GM12891 (cell line): ENCODE measurements at regions not wholly inside any gene's neighbourhood (a gene's known extent, or its start where the extent isn't known, plus 50 kb on each side); places are given as distances from the start of the nearest gene placed in this dataset.

Source experiments
- DNase-seq: peaks from one replicate; pipeline ENCODE4 v3.0.0; 2011; ENCODE audit warnings: low spot score; ENCODE audit not compliant: insufficient read length
- FAIRE-seq: peaks from 2 replicates; lab custom pipeline; 2011; peaks lifted over from hg19 to GRCh38; lab: Jason Lieb, UNC
- PAX5 ChIP-seq: IDR thresholded peaks from 2 replicates; pipeline ENCODE4 v1.6.1; 2011; ENCODE audit warnings: low read length, moderate library complexity, mild to moderate bottlenecking; ENCODE audit not compliant: insufficient read depth, severe bottlenecking
- POLR2A ChIP-seq: IDR thresholded peaks from 2 replicates; pipeline ENCODE4 v1.6.1; 2011; ENCODE audit warnings: low read depth, low read length, control low read depth
- POLR2AphosphoS5 ChIP-seq: IDR thresholded peaks from 2 replicates; pipeline ENCODE4 v1.6.1; 2011; ENCODE audit warnings: low read depth, low read length, control low read depth
- POU2F2 ChIP-seq: IDR thresholded peaks from 2 replicates; pipeline ENCODE4 v1.6.1; 2011; ENCODE audit warnings: low read depth, mild to moderate bottlenecking, control low read depth, low read length, moderate library complexity
- SPI1 ChIP-seq: IDR thresholded peaks from 2 replicates; pipeline ENCODE4 v1.6.1; 2011; ENCODE audit warnings: low read depth, low read length, control low read depth
- TAF1 ChIP-seq: IDR thresholded peaks from 2 replicates; pipeline ENCODE4 v1.6.1; 2011; ENCODE audit warnings: low read depth, low read length, control low read depth

- TF ChIP-seq POLR2AphosphoS5 (no peak), PAX5 (no peak), POLR2A (no peak), SPI1 (no peak), TAF1 (no peak), POU2F2 (no peak)
- FAIRE-seq (no peak), DNase-seq (no peak)
Observed at GRCh38 chr4:160247091-160247656, 1144.3 kb downstream of the RAPGEF2 start.

DNA sequence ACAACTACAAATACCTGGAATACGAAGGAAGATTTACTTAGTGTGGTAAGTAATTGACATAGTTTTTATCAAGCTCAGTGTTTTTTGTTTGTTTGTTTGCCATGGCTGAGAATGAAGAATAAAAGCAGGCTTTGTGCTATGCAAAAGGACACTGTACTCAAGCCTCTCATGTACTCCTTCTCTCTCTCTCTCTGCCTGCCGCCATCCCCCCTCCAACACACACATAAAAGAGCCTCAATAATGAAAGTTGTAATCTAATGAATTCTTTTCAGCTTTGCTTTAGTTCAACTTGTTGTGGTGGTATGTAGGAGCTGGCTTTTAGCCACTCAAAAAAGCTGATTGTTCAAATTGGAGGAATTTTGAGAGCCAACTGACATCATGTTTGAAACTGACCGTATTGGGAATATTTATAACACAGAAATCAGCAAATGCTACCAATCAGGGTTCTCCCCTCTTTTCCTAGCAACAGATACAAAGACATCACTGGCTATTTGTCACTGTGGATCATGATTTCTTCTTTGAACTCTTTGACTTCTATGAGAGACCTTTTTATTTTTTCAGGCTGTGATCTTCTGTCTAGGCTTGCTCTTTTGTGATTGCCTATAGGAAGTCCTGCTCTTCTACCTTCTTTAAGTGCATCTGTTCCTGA is 1148.8 kb downstream of the RAPGEF2 start:
- DNase-seq: no peak
- no peak for TF ChIP-seq POU2F2
- TF ChIP-seq SPI1: no peak
- TF ChIP-seq POLR2A: no peak
- TF ChIP-seq POLR2AphosphoS5: no peak
- TF ChIP-seq TAF1: no peak
- no peak for TF ChIP-seq PAX5
- no peak for FAIRE-seq

- DNase-seq: no peak
- FAIRE-seq: no peak
- TF ChIP-seq POU2F2 (no peak), PAX5 (no peak), POLR2A (no peak), POLR2AphosphoS5 (no peak), TAF1 (no peak), SPI1 (no peak)
Observed at GRCh38 chr4:160257318-160257717, 1154.4 kb downstream of the RAPGEF2 start.

DNA sequence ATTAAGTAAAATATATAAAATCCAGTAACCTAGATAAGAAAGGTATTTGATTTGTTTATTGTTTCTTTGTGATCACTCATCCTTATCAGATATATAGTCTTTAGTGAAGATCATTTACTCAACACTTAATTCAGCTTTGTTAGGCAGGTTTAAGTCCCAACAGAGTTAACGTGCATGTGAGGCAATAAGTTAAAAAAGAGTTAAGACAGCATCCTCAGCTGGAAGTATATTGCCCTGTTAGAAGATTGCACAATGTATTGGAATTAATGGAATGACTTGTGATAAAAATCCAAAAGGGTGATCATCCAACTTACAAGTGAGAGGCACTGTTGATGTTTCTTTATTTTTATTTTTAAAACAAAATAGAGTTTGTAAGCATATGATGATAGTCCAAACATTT is 1162.1 kb downstream of the RAPGEF2 start:
- DNase-seq: no peak
- no peak for FAIRE-seq
- TF ChIP-seq POU2F2 (no peak), POLR2AphosphoS5 (no peak), SPI1 (no peak), POLR2A (no peak), TAF1 (no peak), PAX5 (no peak)

GRCh38 chr4:160265836-160266235 is 1163.0 kb downstream of the RAPGEF2 start:
- FAIRE-seq (no peak), DNase-seq (no peak)
- no peak for TF ChIP-seq POLR2AphosphoS5

DNA sequence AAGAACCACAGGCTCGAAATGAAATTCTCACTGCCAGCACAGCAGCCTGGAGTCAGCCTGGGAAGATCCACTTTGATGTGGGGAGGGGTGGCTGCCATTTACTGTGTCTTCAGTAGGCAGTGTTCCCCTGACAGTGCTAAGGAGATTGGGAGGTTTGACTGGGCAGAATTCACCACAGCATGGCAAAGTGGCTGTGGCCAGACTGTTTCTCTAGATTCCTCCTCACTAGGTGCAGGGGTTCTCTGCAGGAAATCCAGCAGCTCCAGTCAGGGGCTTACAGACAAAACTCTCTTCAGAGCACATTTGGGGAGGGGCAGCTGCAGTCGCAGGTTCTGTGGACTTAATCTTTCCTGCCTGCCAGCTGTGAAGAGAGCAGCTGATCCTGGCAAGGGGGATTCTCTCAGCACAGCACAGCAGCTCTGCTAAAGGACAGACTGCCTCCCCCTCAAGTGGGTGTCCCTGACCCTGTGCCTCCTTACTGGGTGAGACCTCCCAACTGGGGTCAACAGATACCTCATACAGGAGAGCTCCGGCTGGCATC is 1174.0 kb downstream of the RAPGEF2 start:
- no peak for FAIRE-seq
- no peak for TF ChIP-seq POLR2AphosphoS5
- no peak for TF ChIP-seq TAF1
- TF ChIP-seq POLR2A: no peak
- TF ChIP-seq SPI1: no peak
- no peak for TF ChIP-seq PAX5
- TF ChIP-seq POU2F2: no peak
- DNase-seq: no peak

DNA sequence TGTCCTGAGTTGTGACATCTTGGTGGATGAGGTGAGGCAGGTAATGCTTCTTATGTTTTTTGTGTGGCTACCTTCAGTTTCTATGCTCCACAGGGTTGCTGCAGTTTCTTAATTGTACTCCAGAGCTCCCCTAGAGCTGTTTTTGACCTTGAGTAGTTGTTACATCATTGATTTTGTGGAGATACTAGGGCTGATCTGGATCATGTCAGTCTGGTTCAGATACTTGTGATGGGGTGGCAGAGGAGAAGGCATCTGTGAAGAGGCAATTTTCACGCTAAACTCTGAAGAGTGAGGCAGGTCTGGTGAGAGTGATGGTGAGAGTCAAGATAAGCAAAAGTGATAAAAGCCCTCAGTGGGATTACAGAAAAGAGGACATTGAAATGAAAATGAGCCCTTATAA is 1180.2 kb downstream of the RAPGEF2 start:
- TF ChIP-seq POLR2AphosphoS5 (no peak), SPI1 (no peak), TAF1 (no peak), POU2F2 (no peak), POLR2A (no peak), PAX5 (no peak)
- FAIRE-seq: no peak
- no peak for DNase-seq

- no peak for TF ChIP-seq TAF1
- TF ChIP-seq POLR2AphosphoS5: no peak
- no peak for TF ChIP-seq POLR2A
- no peak for TF ChIP-seq POU2F2
- TF ChIP-seq SPI1: no peak
- no peak for TF ChIP-seq PAX5
- no peak for DNase-seq
- FAIRE-seq: no peak
Observed at GRCh38 chr4:160284516-160284915, 1181.6 kb downstream of the RAPGEF2 start.

DNA sequence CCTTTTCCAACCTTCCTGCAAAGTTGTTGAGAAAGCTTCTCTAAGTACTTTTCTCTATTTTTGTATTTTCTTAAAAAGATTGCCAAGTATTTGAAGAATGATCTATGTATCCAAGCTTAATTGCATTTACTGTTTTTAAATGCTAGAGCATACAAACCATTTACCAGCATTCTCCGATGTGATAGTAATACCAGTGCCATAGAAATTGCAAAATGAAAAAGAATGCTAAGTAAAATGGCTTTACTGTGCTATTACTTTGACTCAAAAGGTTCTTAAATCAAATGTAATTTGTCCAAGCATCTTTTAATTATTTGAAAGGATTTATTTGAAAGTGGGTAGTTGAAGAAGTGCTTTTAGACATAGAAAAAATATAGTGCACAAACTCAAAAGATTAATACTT is 1183.2 kb downstream of the RAPGEF2 start:
- no peak for DNase-seq
- TF ChIP-seq POU2F2 (no peak), TAF1 (no peak), SPI1 (no peak), PAX5 (no peak), POLR2AphosphoS5 (no peak), POLR2A (no peak)
- FAIRE-seq: no peak

- FAIRE-seq (no peak), DNase-seq (no peak)
- no peak for TF ChIP-seq POU2F2
- no peak for TF ChIP-seq TAF1
- no peak for TF ChIP-seq POLR2A
- no peak for TF ChIP-seq SPI1
- no peak for TF ChIP-seq POLR2AphosphoS5
- no peak for TF ChIP-seq PAX5
Observed at GRCh38 chr4:160296476-160296875, 1193.6 kb downstream of the RAPGEF2 start.
